HCT116 (cell line): ENCODE measurements at regions not wholly inside any gene's neighbourhood (a gene's known extent, or its start where the extent isn't known, plus 50 kb on each side); places are given as distances from the start of the nearest gene placed in this dataset.
"Not testable (repeated sequence)": the region's sequence is repeated elsewhere in the genome, so short reads cannot be mapped to it uniquely, and the experiment has no call there.

Experiments
- ATAC-seq: fragments of 200-7000 bp; cut with Tn5 transposase; 2 replicates; pipeline ENCODE4 v1.9.1; 2020; ENCODE audit warnings: mild to moderate bottlenecking, moderate library complexity
- BruUV-seq: library from RNA; stranded (reverse); fragments of 400-500 nt; replicated peaks from 2 replicates; lab custom pipeline; 2021; lab: Mats Ljungman, UMichigan
- CTCF ChIA-PET: fragments of 300-600 bp; sonication (Branson Sonifier 250); formaldehyde crosslinking; loops from one replicate; lab custom pipeline; 2021; ENCODE audit warnings: antibody characterized with exemption; lab: Charles Lee
- POLR2A ChIA-PET: fragments of 300-600, 350-600 bp; sonication (Branson Sonifier 250); formaldehyde crosslinking; loops from one replicate; lab custom pipeline; 2021; ENCODE audit warnings: antibody characterized with exemption; lab: Charles Lee
- RAD21 ChIA-PET, 2 experiments: fragments of 300-600 bp; sonication (Branson Sonifier 250); formaldehyde crosslinking; loops; one replicate each; lab custom pipeline; 2023; ENCODE audit warnings: low total read pairs in 2 of 2; ENCODE audit not compliant: uncharacterized antibody in 2 of 2, unreplicated experiment in 2 of 2, low non-redundant PET in 1 of 2; lab: Charles Lee
- DNase-seq: peaks from one replicate; pipeline ENCODE4 v3.0.0-alpha.2; 2010; ENCODE audit warnings: low read depth, low spot score
- H2AFZ ChIP-seq: fragments of 200-600 bp; shearing (Covaris generic), sonication (generic); 2 replicates; pipeline ENCODE4 v1.6.1; 2017; ENCODE audit warnings: low read depth, mixed run types, mixed read lengths, antibody characterized with exemption, low read length; ENCODE audit not compliant: poor library complexity, severe bottlenecking
- H3K27ac ChIP-seq: 2 replicates; pipeline ENCODE4 v1.5.1; 2012; ENCODE audit warnings: low read depth, low read length
- H3K27me3 ChIP-seq: fragments of 200-600 bp; sonication (generic); 2 replicates; pipeline ENCODE4 v1.6.1; 2016; ENCODE audit warnings: mixed run types, low read length, mixed read lengths; ENCODE audit not compliant: insufficient read depth
- H3K36me3 ChIP-seq, 2 experiments: fragments of 200-500 bp in 1 of 2; fragments of 200-600 bp in 1 of 2; sonication (Bioruptor generic) in 1 of 2; sonication (generic) in 1 of 2; 2 replicates each; pipeline versions ENCODE4 v1.5.1 to v1.6.1; 2014 to 2016; ENCODE audit warnings: low read length in 2 of 2, inconsistent platforms in 1 of 2, mixed read lengths in 1 of 2, mixed run types in 1 of 2; ENCODE audit not compliant: insufficient read depth in 2 of 2, control insufficient read depth in 1 of 2
- H3K4me1 ChIP-seq, 2 experiments: fragments of 200-600 bp in 1 of 2; sonication (generic) in 1 of 2; 2 replicates each; pipeline versions ENCODE4 v1.5.1 to v1.6.1; 2012 to 2017; ENCODE audit warnings: low read length in 2 of 2, inconsistent platforms in 1 of 2, mild to moderate bottlenecking in 1 of 2, mixed read lengths in 1 of 2, mixed run types in 1 of 2, moderate library complexity in 1 of 2; ENCODE audit not compliant: insufficient read depth in 2 of 2, control insufficient read depth in 1 of 2
- H3K4me2 ChIP-seq: fragments of 200-600 bp; sonication (generic); 2 replicates; pipeline ENCODE4 v1.6.1; 2017; ENCODE audit warnings: mixed run types, low read length, mixed read lengths
- H3K4me3 ChIP-seq, 2 experiments: fragments of 200-600 bp in 1 of 2; sonication (generic) in 1 of 2; replicated peaks in 1 of 2; 2 replicates each; pipeline ENCODE4 v1.5.1; 2011 to 2016; ENCODE audit warnings: low read length in 2 of 2, control low read depth in 1 of 2, low read depth in 1 of 2, mild to moderate bottlenecking in 1 of 2, mixed read lengths in 1 of 2, mixed run types in 1 of 2
- H3K79me2 ChIP-seq: fragments of 200-600 bp; sonication (generic); 2 replicates; pipeline ENCODE4 v1.6.1; 2017; ENCODE audit warnings: mild to moderate bottlenecking, mixed run types, low read length, moderate library complexity, mixed read lengths; ENCODE audit not compliant: insufficient read depth
- H3K9ac ChIP-seq: fragments of 200-600 bp; sonication (generic); 2 replicates; pipeline ENCODE4 v1.6.1; 2016; ENCODE audit warnings: low read length, mixed read lengths
- H3K9me2 ChIP-seq: fragments of 200-600 bp; sonication (generic), shearing (Covaris generic); 2 replicates; pipeline ENCODE4 v1.6.1; 2017; ENCODE audit warnings: mixed run types, mild to moderate bottlenecking, moderate library complexity; ENCODE audit not compliant: insufficient read depth
- H3K9me3 ChIP-seq, 2 experiments: fragments of 200-500 bp in 1 of 2; fragments of 200-600 bp in 1 of 2; sonication (Bioruptor generic) in 1 of 2; sonication (generic) in 1 of 2; 2 replicates each; pipeline ENCODE4 v1.6.1; 2014 to 2017; ENCODE audit warnings: low read length in 2 of 2, mixed read lengths in 2 of 2, inconsistent platforms in 1 of 2, low read depth in 1 of 2, mild to moderate bottlenecking in 1 of 2, mixed run types in 1 of 2, moderate library complexity in 1 of 2; ENCODE audit not compliant: control insufficient read depth in 1 of 2, insufficient read depth in 1 of 2
- H4K20me1 ChIP-seq: fragments of 200-600 bp; sonication (generic), shearing (Covaris generic); 2 replicates; pipeline ENCODE4 v1.6.1; 2017; ENCODE audit warnings: mixed run types, mild to moderate bottlenecking, moderate library complexity; ENCODE audit not compliant: insufficient read depth
- CBX3 ChIP-seq: IDR thresholded peaks from 2 replicates; pipeline ENCODE4 v1.6.1; 2012; ENCODE audit warnings: low read depth
- CEBPB ChIP-seq: IDR thresholded peaks from 2 replicates; pipeline ENCODE4 v1.6.1; 2012; ENCODE audit warnings: low read depth
- EGR1 ChIP-seq: IDR thresholded peaks from 2 replicates; pipeline ENCODE4 v1.6.1; 2012; ENCODE audit warnings: low read depth
- ELF1 ChIP-seq: IDR thresholded peaks from 2 replicates; pipeline ENCODE4 v1.6.1; 2012; ENCODE audit warnings: low read depth, borderline replicate concordance
- EZH2 ChIP-seq: fragments of 200-600 bp; sonication (generic); IDR thresholded peaks from 2 replicates; pipeline ENCODE4 v1.6.1; 2017; ENCODE audit warnings: antibody characterized with exemption, mixed run types
- JUND ChIP-seq: IDR thresholded peaks from 2 replicates; pipeline ENCODE4 v1.6.1; 2012
- POLR2A ChIP-seq: IDR thresholded peaks from 2 replicates; pipeline ENCODE4 v1.7.0; 2011; ENCODE audit warnings: borderline replicate concordance; ENCODE audit not compliant: insufficient read depth, insufficient read length; ENCODE audit errors: extremely low read depth
- POLR2AphosphoS5 ChIP-seq: IDR thresholded peaks from 2 replicates; pipeline ENCODE4 v1.6.1; 2011; ENCODE audit warnings: mild to moderate bottlenecking, low read depth, low read length, moderate library complexity
- REST ChIP-seq: IDR thresholded peaks from 2 replicates; pipeline ENCODE4 v1.6.1; 2012; ENCODE audit warnings: low read depth
- SIN3A ChIP-seq: IDR thresholded peaks from 2 replicates; pipeline ENCODE4 v1.6.1; 2012; ENCODE audit warnings: low read depth
- SP1 ChIP-seq: IDR thresholded peaks from 2 replicates; pipeline ENCODE4 v1.6.1; 2012; ENCODE audit warnings: low read depth
- YY1 ChIP-seq: IDR thresholded peaks from 2 replicates; pipeline ENCODE4 v1.6.1; 2011; ENCODE audit warnings: low read length, low read depth, moderate library complexity, mild to moderate bottlenecking; ENCODE audit not compliant: insufficient replicate concordance; ENCODE audit errors: extremely low read depth
- ZFX ChIP-seq: fragments of 450-650 bp; IDR thresholded peaks from 2 replicates; pipeline ENCODE4 v1.6.1; 2017
- intact Hi-C: fragments of 100-400 bp; cut with micrococcal nuclease; formaldehyde crosslinking; loops from 2 replicates; pipeline ENCODE4 v1.10.0; 2022
- TF ChIP-seq, protein P1 (sequence below), 3 experiments: fragments of 200-600 bp in 1 of 3; sonication (generic) in 1 of 3; IDR thresholded peaks in 2 of 3; conservative IDR thresholded peaks in 1 of 3; 2 replicates each; pipeline ENCODE4 v1.5.1; 2012 to 2017; ENCODE audit warnings: low read depth in 2 of 3, low read length in 2 of 3, antibody characterized with exemption in 1 of 3, borderline replicate concordance in 1 of 3, control low read depth in 1 of 3, mild to moderate bottlenecking in 1 of 3, mixed read lengths in 1 of 3, mixed run types in 1 of 3, moderate library complexity in 1 of 3; ENCODE audit not compliant: insufficient read depth in 1 of 3

DNA sequence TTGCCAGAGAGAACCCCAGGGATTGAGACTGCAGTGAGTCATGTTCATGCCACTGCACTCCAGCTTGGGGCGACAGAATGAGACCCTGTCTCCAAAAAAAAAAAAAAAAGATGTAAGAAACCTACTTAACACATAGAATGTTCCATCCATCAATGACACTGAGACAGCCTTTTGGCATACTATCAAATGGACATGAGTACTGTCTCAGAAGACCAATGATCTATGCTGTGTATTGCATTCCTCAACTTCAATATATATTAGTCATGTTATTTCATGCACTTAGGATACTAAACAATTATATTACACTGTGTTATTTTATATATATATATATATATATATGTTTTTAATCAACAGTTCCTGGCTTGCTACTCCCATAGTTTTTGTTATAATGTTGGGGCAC, 57.1 kb upstream of the ANKH start (continued):
- TF ChIP-seq REST (no peak), YY1 (no peak), POLR2A (no peak), CEBPB (no peak)

DNA sequence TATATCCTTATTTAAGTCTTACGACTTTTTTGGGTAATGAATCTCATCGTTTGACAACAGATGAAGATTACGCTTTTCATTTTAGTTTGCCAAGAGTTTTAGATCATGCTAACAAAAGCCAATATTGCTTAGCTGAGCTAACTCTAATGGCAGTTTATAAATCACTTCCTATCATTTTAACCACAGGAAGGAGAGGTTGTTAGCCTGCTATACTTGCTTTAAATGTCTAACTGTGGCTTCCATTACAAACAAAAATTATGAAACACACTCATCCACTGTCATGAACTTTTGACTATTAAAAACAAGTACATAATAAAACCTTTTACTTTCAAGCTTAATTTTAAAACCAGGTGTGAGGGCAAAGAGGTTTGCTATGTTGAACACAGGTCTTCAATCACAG, 53.7 kb upstream of the ANKH start:
- TF ChIP-seq EGR1, result no peak
- TF ChIP-seq CBX3, result no peak
- TF ChIP-seq SP1, result no peak
- TF ChIP-seq, protein P1, sequence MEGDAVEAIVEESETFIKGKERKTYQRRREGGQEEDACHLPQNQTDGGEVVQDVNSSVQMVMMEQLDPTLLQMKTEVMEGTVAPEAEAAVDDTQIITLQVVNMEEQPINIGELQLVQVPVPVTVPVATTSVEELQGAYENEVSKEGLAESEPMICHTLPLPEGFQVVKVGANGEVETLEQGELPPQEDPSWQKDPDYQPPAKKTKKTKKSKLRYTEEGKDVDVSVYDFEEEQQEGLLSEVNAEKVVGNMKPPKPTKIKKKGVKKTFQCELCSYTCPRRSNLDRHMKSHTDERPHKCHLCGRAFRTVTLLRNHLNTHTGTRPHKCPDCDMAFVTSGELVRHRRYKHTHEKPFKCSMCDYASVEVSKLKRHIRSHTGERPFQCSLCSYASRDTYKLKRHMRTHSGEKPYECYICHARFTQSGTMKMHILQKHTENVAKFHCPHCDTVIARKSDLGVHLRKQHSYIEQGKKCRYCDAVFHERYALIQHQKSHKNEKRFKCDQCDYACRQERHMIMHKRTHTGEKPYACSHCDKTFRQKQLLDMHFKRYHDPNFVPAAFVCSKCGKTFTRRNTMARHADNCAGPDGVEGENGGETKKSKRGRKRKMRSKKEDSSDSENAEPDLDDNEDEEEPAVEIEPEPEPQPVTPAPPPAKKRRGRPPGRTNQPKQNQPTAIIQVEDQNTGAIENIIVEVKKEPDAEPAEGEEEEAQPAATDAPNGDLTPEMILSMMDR (IDR thresholded peaks at IDR 0.05 in 2 of 3, conservative IDR thresholded peaks at IDR 0.05 in 1 of 3; ENCODE audit: borderline replicate concordance in 1 of 3, insufficient read depth in 1 of 3, low read depth in 2 of 3, low read length in 2 of 3), result no peak
- TF ChIP-seq ZFX, result no peak
- TF ChIP-seq SIN3A, result no peak
- no peak for TF ChIP-seq EZH2
- no peak for TF ChIP-seq CEBPB
- TF ChIP-seq POLR2AphosphoS5, result no peak
- no peak for TF ChIP-seq ELF1
- TF ChIP-seq POLR2A, result no peak
- TF ChIP-seq JUND, result no peak
- no TSS peak for BruUV-seq
- no peaks in the 10 kb centered on the region for H3K9me2 ChIP-seq
- no peak overlapping the region for H3K9ac ChIP-seq
- H4K20me1 ChIP-seq, result no peaks in the 10 kb centered on the region
- DNase-seq, result no peak
- no peaks in the 10 kb centered on the region for H3K36me3 ChIP-seq
- no peaks in the 10 kb centered on the region for H3K9me3 ChIP-seq
- intact Hi-C loops, result no loop called here
- H3K79me2 ChIP-seq, result no peaks in the 10 kb centered on the region
- H3K4me1 ChIP-seq, result peaks cover 0 to 6% of the 10 kb centered on the region in 2 experiments; a peak in 2 of 4 replicates
- no peak overlapping the region for H3K4me2 ChIP-seq
- H2AFZ ChIP-seq, result no peak overlapping the region
- CTCF ChIA-PET, result no interaction called here
- ATAC-seq, result no peak
- H3K27ac ChIP-seq, result no peak overlapping the region
- H3K27me3 ChIP-seq, result no peaks in the 10 kb centered on the region
- H3K4me3 ChIP-seq, result no peak overlapping the region
- POLR2A ChIA-PET, result no interaction called here
- RAD21 ChIA-PET, result no interaction called here

DNA sequence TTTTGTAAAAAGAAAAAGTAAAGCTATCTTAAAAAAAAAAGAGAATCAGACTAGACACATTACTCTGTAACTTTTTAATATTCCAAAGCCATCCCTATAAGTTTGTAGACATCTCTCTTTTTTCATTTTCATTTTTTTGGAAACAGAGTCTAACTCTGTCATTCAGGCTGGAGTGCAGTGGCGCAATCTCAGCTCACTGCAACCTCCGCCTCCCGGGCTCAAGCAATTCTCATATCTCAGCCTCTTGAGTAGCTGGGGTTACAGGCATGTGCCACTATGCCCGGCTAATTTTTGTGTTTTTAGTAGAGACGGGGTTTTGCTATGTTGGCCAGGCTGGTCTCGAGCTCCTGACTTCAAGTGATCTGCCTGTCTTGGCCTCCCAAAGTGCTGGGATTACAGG, 51.4 kb upstream of the ANKH start:
- BruUV-seq, H3K27me3 ChIP-seq, DNase-seq, H2AFZ ChIP-seq, H3K79me2 ChIP-seq, POLR2A ChIA-PET, H3K4me1 ChIP-seq, H3K9ac ChIP-seq, H3K4me3 ChIP-seq, CTCF ChIA-PET, H3K4me2 ChIP-seq, intact Hi-C loops, H3K9me2 ChIP-seq, H3K36me3 ChIP-seq, H3K27ac ChIP-seq, RAD21 ChIA-PET, ATAC-seq, H4K20me1 ChIP-seq, H3K9me3 ChIP-seq: not testable (repeated sequence)
